IPS-20b (cell line): ENCODE measurements at regions not wholly inside any gene's neighbourhood (a gene's known extent, or its start where the extent isn't known, plus 50 kb on each side); places are given as distances from the start of the nearest gene placed in this dataset.
"Not testable (repeated sequence)": the region's sequence is repeated elsewhere in the genome, so short reads cannot be mapped to it uniquely, and the experiment has no call there.

ENCODE experiments used
- H3K27ac ChIP-seq: one replicate; pipeline ENCODE4 v1.5.1; 2013; ENCODE audit warnings: low read length
- H3K27me3 ChIP-seq: 2 replicates; pipeline ENCODE4 v1.6.1; 2013; ENCODE audit warnings: mild to moderate bottlenecking, low read length, inconsistent platforms; ENCODE audit not compliant: insufficient read depth
- H3K36me3 ChIP-seq: 2 replicates; pipeline ENCODE4 v1.6.1; 2013; ENCODE audit warnings: low read depth, mild to moderate bottlenecking, inconsistent platforms, low read length, moderate library complexity; ENCODE audit not compliant: insufficient read depth
- H3K4me1 ChIP-seq: 2 replicates; pipeline ENCODE4 v1.6.1; 2013; ENCODE audit warnings: mild to moderate bottlenecking, control low read depth, inconsistent platforms, low read length, moderate library complexity; ENCODE audit not compliant: insufficient read depth
- H3K4me3 ChIP-seq: 2 replicates; pipeline ENCODE4 v1.5.1; 2013; ENCODE audit warnings: mild to moderate bottlenecking, low read length, inconsistent platforms
- H3K9ac ChIP-seq: 2 replicates; pipeline ENCODE4 v1.6.1; 2013; ENCODE audit warnings: low read depth, mild to moderate bottlenecking, inconsistent platforms, low read length, moderate library complexity
- H3K9me3 ChIP-seq: 2 replicates; pipeline ENCODE4 v1.6.1; 2013; ENCODE audit warnings: mild to moderate bottlenecking, low read depth, low read length, inconsistent platforms; ENCODE audit not compliant: insufficient read depth

DNA sequence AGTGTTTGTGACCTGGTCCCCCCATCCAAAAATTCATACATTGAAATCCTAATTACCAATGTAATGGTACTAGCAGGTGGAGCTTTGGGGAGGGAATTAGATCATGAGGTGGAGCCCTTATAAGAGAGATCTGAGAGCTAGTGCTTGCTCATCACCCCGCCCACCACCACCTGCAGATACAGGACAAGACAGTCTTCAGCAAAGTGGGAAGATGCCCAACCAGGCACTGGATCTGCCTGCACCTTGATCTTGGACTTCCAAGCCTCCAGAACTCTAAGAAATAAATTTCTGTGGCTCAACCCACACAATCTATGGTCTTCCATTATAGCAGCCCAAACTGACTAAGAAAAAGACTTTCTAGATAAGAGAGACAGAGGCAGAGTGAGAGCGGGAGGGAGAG is 343.4 kb downstream of the LRRIQ3 start:
- Histone ChIP-seq H3K27ac (no peak overlapping the region), H3K9ac (no peak overlapping the region), H3K9me3 (no peaks in the 10 kb centered on the region), H3K36me3 (no peaks in the 10 kb centered on the region), H3K4me1 (no peaks in the 10 kb centered on the region), H3K4me3 (no peak overlapping the region), H3K27me3 (no peaks in the 10 kb centered on the region)

DNA sequence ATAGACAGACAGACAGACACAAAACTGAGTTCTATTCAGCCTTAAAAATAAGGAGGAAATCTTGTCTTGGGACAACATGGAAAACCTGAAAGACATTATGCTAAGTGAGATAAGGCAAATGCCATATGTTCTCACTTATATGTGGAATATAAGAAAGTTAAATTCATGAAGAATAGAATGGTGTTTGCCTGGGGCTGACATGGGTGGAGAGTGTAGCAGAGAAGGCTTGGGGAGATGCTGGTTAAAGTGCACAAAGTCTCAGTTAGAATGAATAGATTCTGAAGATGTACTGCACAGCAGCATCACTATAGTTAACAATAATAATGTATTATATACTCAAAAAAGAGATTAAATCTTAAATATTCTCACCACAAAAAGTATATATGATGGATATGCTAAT is 355.5 kb downstream of the LRRIQ3 start:
- Histone ChIP-seq H3K36me3 (no peaks in the 10 kb centered on the region), H3K4me1 (no peaks in the 10 kb centered on the region), H3K9ac (no peak overlapping the region), H3K27me3 (no peaks in the 10 kb centered on the region), H3K27ac (no peak overlapping the region), H3K9me3 (no peaks in the 10 kb centered on the region), H3K4me3 (no peak overlapping the region)

DNA sequence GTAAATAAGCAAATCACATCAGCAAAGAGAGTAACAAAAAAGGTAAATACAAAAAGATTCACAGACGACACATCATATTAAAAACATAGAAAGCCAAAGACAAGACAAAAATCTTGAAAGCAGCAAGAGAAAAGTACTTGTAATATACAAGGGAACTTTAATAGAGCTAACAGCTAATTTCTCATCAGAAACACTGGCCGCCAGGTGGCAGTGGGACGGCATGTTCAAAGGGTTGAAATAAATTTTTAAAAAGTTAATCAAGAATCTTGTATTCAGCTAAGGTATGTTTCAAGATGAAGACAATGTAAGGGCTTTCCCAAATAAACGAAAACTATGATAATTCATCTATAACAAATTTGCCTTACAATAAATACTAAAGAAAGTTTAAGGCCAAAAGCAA is 358.1 kb downstream of the LRRIQ3 start:
- H3K27ac ChIP-seq, result no peak overlapping the region
- H3K9ac ChIP-seq, result no peak overlapping the region
- H3K4me1 ChIP-seq, result no peaks in the 10 kb centered on the region
- H3K4me3 ChIP-seq, result no peak overlapping the region
- no peaks in the 10 kb centered on the region for H3K27me3 ChIP-seq
- H3K9me3 ChIP-seq, result no peaks in the 10 kb centered on the region
- no peaks in the 10 kb centered on the region for H3K36me3 ChIP-seq

DNA sequence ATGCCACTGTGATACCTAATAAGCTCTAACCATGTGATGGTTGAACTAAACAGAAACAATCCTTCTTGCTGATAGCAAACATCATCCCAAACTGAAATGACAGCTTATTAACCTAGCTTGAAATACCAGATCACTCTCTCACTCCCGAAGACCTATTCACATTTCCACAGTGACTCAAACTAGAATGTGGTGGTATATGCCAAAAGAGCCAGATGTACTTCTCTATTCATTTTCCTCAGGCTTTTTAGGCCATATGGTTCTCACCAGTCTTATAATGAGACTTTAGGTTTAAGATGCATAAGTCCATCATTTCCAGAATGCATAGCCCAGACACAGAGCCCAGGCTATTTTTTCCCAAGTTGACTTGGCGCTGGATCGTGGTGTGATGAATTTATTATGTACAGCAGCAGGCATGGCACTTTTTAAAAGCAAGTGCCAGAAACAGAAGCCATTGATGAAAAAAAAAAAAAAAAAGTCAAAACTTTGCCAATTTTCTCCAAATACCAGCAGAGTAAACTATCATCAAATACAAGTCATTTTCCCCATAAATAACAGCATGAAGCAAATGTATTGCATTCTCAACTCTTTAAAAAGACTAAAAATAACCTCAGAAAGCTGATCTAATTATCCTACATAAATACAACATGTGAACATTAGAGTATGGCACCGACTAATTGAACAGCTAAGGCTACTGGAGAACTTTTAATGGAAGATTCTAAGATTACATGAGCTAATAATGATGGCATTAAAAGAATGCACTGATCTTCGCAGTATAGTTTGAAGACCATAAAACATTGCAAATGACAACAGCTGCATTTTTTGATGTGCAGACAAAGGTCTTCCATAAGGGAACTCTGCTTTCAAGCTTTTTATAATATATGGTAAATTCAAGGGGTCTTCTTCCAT is 365.4 kb downstream of the LRRIQ3 start:
- H3K9ac ChIP-seq, result no peak overlapping the region
- no peaks in the 10 kb centered on the region for H3K36me3 ChIP-seq
- H3K4me1 ChIP-seq, result no peaks in the 10 kb centered on the region
- no peak overlapping the region for H3K4me3 ChIP-seq
- no peaks in the 10 kb centered on the region for H3K9me3 ChIP-seq
- H3K27ac ChIP-seq, result no peak overlapping the region
- H3K27me3 ChIP-seq, result no peaks in the 10 kb centered on the region

DNA sequence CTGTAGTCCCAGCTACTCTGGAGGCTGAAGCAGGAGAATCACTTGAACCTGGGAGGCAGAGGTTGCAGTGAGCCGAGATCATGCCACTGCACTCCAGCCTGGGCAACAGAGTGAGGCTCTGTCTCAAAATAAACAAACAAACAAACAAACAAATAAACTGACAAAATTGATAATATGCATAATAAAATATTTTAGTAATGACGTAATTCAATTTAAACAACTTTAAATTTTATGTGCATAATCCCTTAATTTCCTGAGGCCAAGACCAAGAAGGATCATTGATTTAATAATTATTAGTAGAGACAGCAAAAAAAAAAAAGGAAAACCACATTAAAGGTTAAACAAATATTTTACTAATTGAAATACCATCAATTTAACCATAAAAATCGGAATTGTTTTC is 370.7 kb downstream of the LRRIQ3 start:
- not testable (repeated sequence) for H3K9me3 ChIP-seq, H3K9ac ChIP-seq, H3K4me3 ChIP-seq, H3K4me1 ChIP-seq, H3K27ac ChIP-seq, H3K27me3 ChIP-seq, H3K36me3 ChIP-seq

DNA sequence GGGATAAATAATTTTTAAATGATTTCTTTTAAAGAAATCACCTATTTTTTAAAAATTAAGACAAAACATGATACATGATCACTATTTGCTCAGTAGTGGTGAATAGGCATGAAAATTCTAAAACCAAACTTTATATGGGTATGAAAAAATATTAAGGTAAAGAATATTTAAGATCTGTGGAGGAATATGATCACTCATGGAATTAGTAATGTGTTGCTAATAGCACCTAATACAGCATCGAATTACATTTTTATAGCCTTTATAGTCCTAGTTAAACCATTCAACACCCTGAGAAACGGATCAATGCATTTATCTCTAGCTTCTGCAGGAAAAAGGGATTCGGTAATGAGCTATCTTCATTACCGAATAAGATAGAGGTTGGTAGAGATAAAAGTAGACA is 373.9 kb downstream of the LRRIQ3 start:
- no peaks in the 10 kb centered on the region for H3K9me3 ChIP-seq
- no peak overlapping the region for H3K4me3 ChIP-seq

DNA sequence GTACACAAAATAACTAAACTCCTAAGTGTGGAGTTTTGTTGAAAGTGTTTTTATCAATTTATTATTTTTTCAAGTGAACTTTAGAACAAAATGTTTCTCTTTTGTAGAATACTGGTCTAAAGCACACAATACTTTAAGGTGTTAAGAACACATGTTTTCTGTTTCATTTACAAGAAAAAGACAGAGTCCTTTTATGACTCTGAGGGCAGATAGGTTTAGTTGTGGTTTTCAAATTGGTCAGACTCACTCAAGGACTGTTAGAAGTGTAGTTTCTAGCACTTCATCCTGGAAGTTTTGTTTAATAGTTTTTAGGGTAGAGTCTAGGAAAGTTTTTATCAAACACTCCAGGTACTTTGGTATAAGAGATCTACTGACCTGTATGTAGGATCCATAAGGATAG is 376.5 kb downstream of the LRRIQ3 start:
- Histone ChIP-seq H3K9me3 (no peaks in the 10 kb centered on the region), H3K4me3 (no peak overlapping the region), H3K36me3 (no peaks in the 10 kb centered on the region), H3K27ac (no peak overlapping the region), H3K9ac (no peak overlapping the region), H3K27me3 (no peaks in the 10 kb centered on the region), H3K4me1 (no peaks in the 10 kb centered on the region; the same call in 1 of the 2 replicates)

More for the DNA sequence above, 373.9 kb downstream of the LRRIQ3 start:
- Histone ChIP-seq H3K27me3 (no peaks in the 10 kb centered on the region), H3K36me3 (no peaks in the 10 kb centered on the region), H3K4me1 (no peaks in the 10 kb centered on the region; the same call in 1 of the 2 replicates), H3K9ac (no peak overlapping the region), H3K27ac (no peak overlapping the region)

DNA sequence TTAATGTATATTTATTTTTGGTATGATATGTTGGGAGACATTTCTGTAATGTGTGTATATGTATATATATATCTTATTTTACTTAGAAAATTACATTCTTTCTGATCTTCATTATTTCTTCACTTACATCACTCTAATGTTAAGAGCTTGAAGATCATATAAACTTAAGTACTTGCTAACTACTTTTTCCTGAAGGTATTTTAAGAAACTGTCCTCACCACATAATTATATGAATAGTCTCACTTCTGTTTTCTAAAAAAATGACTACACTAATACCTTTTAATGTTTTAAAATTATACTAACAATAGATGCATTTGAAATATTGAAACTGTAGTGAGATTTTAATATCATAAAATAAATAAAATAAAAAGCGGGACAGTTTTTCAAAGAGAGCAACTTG is 377.1 kb downstream of the LRRIQ3 start:
- H3K4me1 ChIP-seq, result no peaks in the 10 kb centered on the region; the same call in 1 of the 2 replicates
- no peaks in the 10 kb centered on the region for H3K9me3 ChIP-seq
- H3K36me3 ChIP-seq, result no peaks in the 10 kb centered on the region
- no peak overlapping the region for H3K4me3 ChIP-seq
- H3K27me3 ChIP-seq, result no peaks in the 10 kb centered on the region
- no peak overlapping the region for H3K9ac ChIP-seq
- no peak overlapping the region for H3K27ac ChIP-seq

DNA sequence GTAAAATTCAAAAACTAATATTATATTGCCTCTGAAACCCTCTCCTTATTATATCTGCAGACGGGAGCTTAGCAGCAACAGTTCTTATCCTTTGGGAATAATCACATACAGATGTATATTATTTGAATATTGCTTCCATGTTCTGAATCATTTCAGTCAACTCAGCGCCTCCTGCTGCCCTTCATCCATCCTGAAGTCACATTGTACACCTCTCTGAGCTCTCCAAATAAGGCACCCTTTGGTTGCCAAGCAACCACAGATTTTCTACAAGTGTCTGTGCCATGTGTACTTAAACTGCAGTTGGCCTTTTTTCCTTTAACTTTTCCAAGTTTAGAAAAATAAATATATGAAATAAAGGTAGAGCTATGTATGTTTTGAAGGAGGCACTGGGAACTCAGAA is 384.3 kb downstream of the LRRIQ3 start:
- no peak overlapping the region for H3K9ac ChIP-seq
- no peaks in the 10 kb centered on the region for H3K9me3 ChIP-seq
- no peaks in the 10 kb centered on the region for H3K27me3 ChIP-seq
- no peak overlapping the region for H3K27ac ChIP-seq
- no peak overlapping the region for H3K4me3 ChIP-seq
- H3K4me1 ChIP-seq, result no peaks in the 10 kb centered on the region
- H3K36me3 ChIP-seq, result no peaks in the 10 kb centered on the region

DNA sequence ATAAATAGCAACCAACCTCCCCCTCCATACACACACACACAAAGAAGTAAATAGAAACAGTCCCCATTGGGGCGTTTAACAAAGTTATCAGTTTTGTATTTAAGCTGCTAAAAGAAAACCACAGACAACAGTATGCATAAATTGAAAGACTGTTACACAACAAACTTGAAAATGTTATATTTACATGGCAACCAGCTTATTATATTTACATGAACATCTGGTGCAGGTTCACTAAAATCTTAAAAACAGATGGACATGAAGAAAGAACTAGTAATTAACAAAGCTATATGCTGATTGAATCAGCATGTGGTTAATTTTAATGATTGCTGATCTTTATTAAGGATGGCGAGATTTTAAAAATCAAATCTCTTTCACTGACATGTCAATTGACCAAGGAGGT is 384.7 kb downstream of the LRRIQ3 start:
- Histone ChIP-seq H3K9ac (no peak overlapping the region), H3K36me3 (no peaks in the 10 kb centered on the region), H3K4me1 (no peaks in the 10 kb centered on the region), H3K27me3 (no peaks in the 10 kb centered on the region), H3K27ac (no peak overlapping the region), H3K9me3 (no peaks in the 10 kb centered on the region), H3K4me3 (no peak overlapping the region)

DNA sequence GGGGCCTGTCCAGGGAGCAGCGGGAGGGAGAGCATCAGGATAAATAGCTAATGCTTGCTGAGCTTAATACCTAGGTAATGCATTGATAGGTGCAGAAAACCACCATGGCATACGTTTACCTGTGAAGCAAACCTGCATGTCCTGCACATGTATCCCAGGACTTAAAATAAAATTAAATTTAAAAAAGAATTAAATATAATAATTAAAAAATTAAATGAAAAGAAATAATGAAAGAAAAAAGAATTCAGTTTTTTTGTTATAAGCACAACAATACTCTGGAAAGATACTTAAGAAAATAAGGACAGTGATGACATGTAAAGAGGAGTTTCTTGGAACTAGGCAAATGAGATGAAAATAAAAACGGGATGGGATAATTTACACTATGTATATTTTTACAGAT is 386.2 kb downstream of the LRRIQ3 start:
- no peaks in the 10 kb centered on the region for H3K4me1 ChIP-seq

DNA sequence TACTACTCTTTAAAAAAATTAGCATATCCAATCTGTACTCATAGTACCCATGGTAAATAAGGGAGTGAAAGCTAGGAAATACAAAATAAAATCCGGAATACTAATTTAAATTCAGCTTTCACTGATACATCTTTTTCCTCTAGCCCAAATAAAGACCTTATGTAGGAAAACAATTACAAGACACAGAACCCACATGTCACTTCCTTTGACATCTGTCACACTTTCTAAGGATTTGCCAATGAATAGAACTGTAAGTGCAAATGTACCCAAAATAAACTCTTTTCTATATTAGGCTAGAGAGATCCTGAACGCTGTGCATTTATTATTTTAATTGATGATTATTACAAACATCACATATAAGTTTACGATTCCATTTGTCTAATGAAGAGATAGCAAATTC is 393.0 kb downstream of the LRRIQ3 start:
- no peak overlapping the region for H3K9ac ChIP-seq
- no peaks in the 10 kb centered on the region for H3K4me1 ChIP-seq
- H3K36me3 ChIP-seq, result no peaks in the 10 kb centered on the region
- no peak overlapping the region for H3K4me3 ChIP-seq
- no peaks in the 10 kb centered on the region for H3K9me3 ChIP-seq
- no peaks in the 10 kb centered on the region for H3K27me3 ChIP-seq
- no peak overlapping the region for H3K27ac ChIP-seq

More for the DNA sequence above, 386.2 kb downstream of the LRRIQ3 start:
- H3K4me3 ChIP-seq, result no peak overlapping the region
- H3K9me3 ChIP-seq, result no peaks in the 10 kb centered on the region
- no peak overlapping the region for H3K9ac ChIP-seq
- H3K36me3 ChIP-seq, result no peaks in the 10 kb centered on the region
- H3K27me3 ChIP-seq, result no peaks in the 10 kb centered on the region
- no peak overlapping the region for H3K27ac ChIP-seq
